K562 (cell line): ENCODE measurements at regions not wholly inside any gene's neighbourhood (a gene's known extent, or its start where the extent isn't known, plus 50 kb on each side); places are given as distances from the start of the nearest gene placed in this dataset.

Experiments
- ATAC-seq: fragments of 200-7000 bp; cut with Tn5 transposase; 3 replicates; pipeline ENCODE4 v1.9.1; 2020; ENCODE audit warnings: moderate library complexity
- BruUV-seq: library from RNA; stranded (reverse); fragments of 400-500 nt; replicated peaks from 2 replicates; lab custom pipeline; 2021; lab: Mats Ljungman, UMichigan
- CTCF ChIA-PET: fragments of 300-600 bp; formaldehyde crosslinking; extraction: SDS; loops from one replicate; lab custom pipeline; 2021; ENCODE audit warnings: low intra/inter-chr PET ratio; lab: Yijun Ruan, JAX
- POLR2A ChIA-PET: fragments of 300-600, 350-650 bp; sonication (Branson Sonifier 250); formaldehyde crosslinking; extraction: SDS; loops from one replicate; lab custom pipeline; 2021; ENCODE audit warnings: antibody characterized with exemption, inconsistent platforms; lab: Yijun Ruan, JAX
- DNase-seq, 4 experiments: peaks; one replicate each; pipeline versions ENCODE4 v3.0.0 to v3.0.0-alpha.2; 2011 to 2018; ENCODE audit warnings: low spot score in 3 of 4, mixed read lengths in 3 of 4; ENCODE audit errors: extremely low read depth in 1 of 4
- FAIRE-seq: peaks from 2 replicates; lab custom pipeline; 2011; peaks lifted over from hg19 to GRCh38; lab: Jason Lieb, UNC
- H2AFZ ChIP-seq: 2 replicates; pipeline ENCODE4 v1.6.0; 2011; ENCODE audit warnings: low read depth, low read length, control low read depth, inconsistent platforms
- H3K27ac ChIP-seq: fragments of 200-600 bp; 3 replicates; pipeline ENCODE4 v1.8.0; 2011; ENCODE audit warnings: low read depth, mild to moderate bottlenecking, control low read depth, inconsistent platforms, low read length, moderate library complexity, mixed read lengths; ENCODE audit errors: extremely low read depth
- H3K27me3 ChIP-seq, 2 experiments: fragments of 300-600 bp in 1 of 2; 2 replicates in 1 of 2; 3 replicates in 1 of 2; pipeline versions ENCODE4 v1.6.0 to v1.8.0; 2011; ENCODE audit warnings: inconsistent platforms in 2 of 2, low read length in 2 of 2, mild to moderate bottlenecking in 1 of 2, mixed read lengths in 1 of 2, moderate library complexity in 1 of 2; ENCODE audit not compliant: control insufficient read depth in 2 of 2, insufficient read depth in 2 of 2
- H3K36me3 ChIP-seq: fragments of 300-600 bp; 3 replicates; pipeline ENCODE4 v1.8.0; 2011; ENCODE audit warnings: mild to moderate bottlenecking, low read length, inconsistent platforms; ENCODE audit not compliant: control insufficient read depth, insufficient read depth
- H3K4me1 ChIP-seq, 2 experiments: fragments of 200-600 bp in 1 of 2; replicated peaks in 1 of 2; 2 replicates in 1 of 2; 3 replicates in 1 of 2; pipeline versions ENCODE4 v1.5.1 to v1.8.0; 2011; ENCODE audit warnings: inconsistent platforms in 2 of 2, low read length in 2 of 2, mild to moderate bottlenecking in 1 of 2, mixed read lengths in 1 of 2, moderate library complexity in 1 of 2; ENCODE audit not compliant: control insufficient read depth in 2 of 2, insufficient read depth in 2 of 2
- H3K4me2 ChIP-seq: 2 replicates; pipeline ENCODE4 v1.6.1; 2011; ENCODE audit warnings: low read length, control low read depth, inconsistent platforms, mixed read lengths; ENCODE audit not compliant: insufficient read depth
- H3K4me3 ChIP-seq: fragments of 200-600 bp; sonication (generic), shearing (Covaris generic); 2 replicates; pipeline ENCODE4 v1.5.1; 2016; ENCODE audit warnings: control low read depth, inconsistent platforms
- H3K79me2 ChIP-seq: fragments of 200-600 bp; 3 replicates; pipeline ENCODE4 v1.8.0; 2011; ENCODE audit warnings: low read length, inconsistent platforms; ENCODE audit not compliant: control insufficient read depth, insufficient read depth
- H3K9ac ChIP-seq, 2 experiments: 2 replicates each; pipeline versions ENCODE4 v1.6.0 to v1.6.1; 2011; ENCODE audit warnings: low read depth in 2 of 2, low read length in 2 of 2, control low read depth in 1 of 2, inconsistent platforms in 1 of 2, mild to moderate bottlenecking in 1 of 2, mixed read lengths in 1 of 2; ENCODE audit not compliant: insufficient read depth in 1 of 2
- H3K9me1 ChIP-seq: one replicate; pipeline ENCODE4 v1.6.0; 2011; ENCODE audit warnings: inconsistent platforms, mild to moderate bottlenecking, low read length, moderate library complexity; ENCODE audit not compliant: control insufficient read depth, insufficient read depth
- H3K9me3 ChIP-seq: replicated peaks from 2 replicates; pipeline ENCODE4 v1.5.1; 2011; ENCODE audit warnings: low read depth, low read length, inconsistent platforms; ENCODE audit not compliant: control insufficient read depth, insufficient read depth
- H4K20me1 ChIP-seq: replicated peaks from 2 replicates; pipeline ENCODE4 v1.6.1; 2011; ENCODE audit warnings: low read length, inconsistent platforms, mixed read lengths; ENCODE audit not compliant: control insufficient read depth, insufficient read depth
- BHLHE40 ChIP-seq: IDR thresholded peaks from 2 replicates; pipeline ENCODE4 v1.6.1; 2011; ENCODE audit warnings: low read length, improper control_type of control experiment
- CBFA2T3 ChIP-seq: fragments of 450-650 bp; IDR thresholded peaks from 2 replicates; pipeline ENCODE4 v1.6.1; 2017
- CEBPB ChIP-seq: fragments of 450-650 bp; IDR thresholded peaks from 2 replicates; pipeline ENCODE4 v1.6.1; 2016; ENCODE audit warnings: missing genetic modification characterization, missing compliant biosample characterization
- HDGF ChIP-seq: fragments of 450-650 bp; IDR thresholded peaks from 2 replicates; pipeline ENCODE4 v1.6.1; 2016
- MYC ChIP-seq, 2 experiments: fragments of 250-450 bp in 1 of 2; sonication (Bioruptor Pico) in 1 of 2; IDR thresholded peaks; 2 replicates each; pipeline versions ENCODE4 v1.5.1 to v1.6.1; 2012 to 2021; ENCODE audit warnings: low read depth in 2 of 2, borderline replicate concordance in 1 of 2, improper control_type of control experiment in 1 of 2, low read length in 1 of 2, mild to moderate bottlenecking in 1 of 2, moderate library complexity in 1 of 2
- RBM14 ChIP-seq: fragments of 200-400 bp; formaldehyde crosslinking; IDR thresholded peaks from 2 replicates; pipeline ENCODE4 v1.6.1; 2018; ENCODE audit warnings: low read depth, mild to moderate bottlenecking, low read length, moderate library complexity, borderline replicate concordance; ENCODE audit not compliant: insufficient read depth
- SMC3 ChIP-seq: conservative IDR thresholded peaks from 2 replicates; pipeline ENCODE4 v1.6.1; 2011; ENCODE audit warnings: low read depth, low read length, improper control_type of control experiment; ENCODE audit not compliant: insufficient read depth
- TCF7 ChIP-seq: sonication (generic); IDR thresholded peaks from 2 replicates; pipeline ENCODE4 v1.6.1; 2016; ENCODE audit warnings: antibody characterized with exemption, borderline replicate concordance
- ZNF134 ChIP-seq: fragments of 250-450 bp; sonication (Bioruptor Pico); conservative IDR thresholded peaks from 2 replicates; pipeline ENCODE4 v1.4.0; 2020
- ZNF444 ChIP-seq: fragments of 250-450 bp; sonication (Bioruptor Pico); IDR thresholded peaks from 2 replicates; pipeline ENCODE4 v1.4.0; 2020; ENCODE audit warnings: mild to moderate bottlenecking, moderate library complexity
- WGBS: fragments of 100-300 bp; shearing (Covaris generic); methylation state at CpG from one replicate; pipeline ENCODE4 v1.1.6; 2016; ENCODE audit warnings: low coverage, mixed read lengths; ENCODE audit not compliant: insufficient coverage; ENCODE audit errors: missing lambda C conversion rate; 5-methylcytosine and 5-hydroxymethylcytosine counted together
- in situ Hi-C: fragments of 300-500 bp; cut with MboI; formaldehyde crosslinking; loops from 4 replicates; pipeline ENCODE4 v1.15.0; 2018; ENCODE audit warnings: inconsistent platforms, mixed read lengths
- intact Hi-C: fragments of 100-400 bp; cut with micrococcal nuclease; formaldehyde crosslinking; loops from 2 replicates; pipeline ENCODE4 v1.14.2; 2022

- TF ChIP-seq SMC3 (no peak), HDGF (no peak), ZNF444 (no peak)
Measured at GRCh38 chr4:177975315-177975987, 533.2 kb upstream of the AGA start (continued).

GRCh38 chr4:177986236-177986635 is 544.0 kb upstream of the AGA start:
- Histone ChIP-seq H3K4me1 (no peaks in the 10 kb centered on the region), H3K4me2 (no peak overlapping the region), H3K9ac (no peak overlapping the region), H3K4me3 (no peak overlapping the region), H2AFZ (no peak overlapping the region), H3K79me2 (no peaks in the 10 kb centered on the region), H3K27ac (no peak overlapping the region), H4K20me1 (no peaks in the 10 kb centered on the region), H3K36me3 (no peaks in the 10 kb centered on the region), H3K27me3 (no peaks in the 10 kb centered on the region), H3K9me1 (no peaks in the 10 kb centered on the region), H3K9me3 (no peaks in the 10 kb centered on the region)
- ATAC-seq: no peak
- DNase-seq: no peak
- POLR2A ChIA-PET: no interaction called here
- FAIRE-seq: no peak
- BruUV-seq: no TSS peak
- in situ Hi-C loops: no loop called here
- CTCF ChIA-PET: no interaction called here
- TF ChIP-seq TCF7 (no peak), CEBPB (tag) (no peak), ZNF134 (CRISPR knock-in tag) (no peak), MYC (IDR thresholded peaks at IDR 0.05; ENCODE audit: low read depth, low read length) (no peak), MYC (CRISPR knock-in tag; IDR thresholded peaks at IDR 0.05; ENCODE audit: borderline replicate concordance, low read depth) (no peak), BHLHE40 (no peak), RBM14 (no peak), CBFA2T3 (no peak)
- intact Hi-C loops: no loop called here
- WGBS: 0% methylated on average over 1 of the region's 1 CpG
